ENCODE measurements at regions not wholly inside any gene's neighbourhood (a gene's known extent, or its start where the extent isn't known, plus 50 kb on each side); places are given as distances from the start of the nearest gene placed in this dataset.

- TF ChIP-seq CTCF (IDR thresholded peaks at IDR 0.05; ENCODE audit: low read length): no peak
- TF ChIP-seq EZH2 (optimal IDR thresholded peaks at IDR 0.05; ENCODE audit: low read depth, low read length): no peak
These were observed 183.7 kb downstream of the FOXL1 start for GRCh38 chr16:86762095-86762494.
